ENCODE measurements at regions not wholly inside any gene's neighbourhood (a gene's known extent, or its start where the extent isn't known, plus 50 kb on each side); places are given as distances from the start of the nearest gene placed in this dataset.

- peak; percentile 20 for DNase-seq (ENCODE audit: low read depth, low spot score)
- CTCF ChIA-PET, result interaction anchor here (1.2 kb wide), 1 partner anchor 819 kb away, joined by 5 read pairs; no protein-coding TSS in a partner anchor
Measured at GRCh38 chr13:64819081-64819480, 2411.1 kb downstream of the PCDH9 start.

More at GRCh38 chr13:64819081-64819480, 2411.1 kb downstream of the PCDH9 start:
- H3K4me2 ChIP-seq (ENCODE audit: insufficient read depth, low read length), result no peak overlapping the region
- no peak overlapping the region for H3K27ac ChIP-seq (ENCODE audit: insufficient read depth, low read depth, low read length)
- H3K9me3 ChIP-seq (replicated peaks; ENCODE audit: control insufficient read depth, insufficient read depth, low read length), result no peaks in the 10 kb centered on the region
- intact Hi-C loops (cut with micrococcal nuclease) (loop anchor here (10.0 kb wide), 1 partner anchor 344 kb away; no protein-coding TSS in a partner anchor), dilution Hi-C loops (cut with MboI; ENCODE audit: extremely low pct_ligation_motif_present, low sequenced_read_pairs) (no loop called here)
- H3K36me3 ChIP-seq (ENCODE audit: control insufficient read depth in 2 of 2, extremely low read depth in 1 of 2, insufficient read depth in 2 of 2, low read length in 2 of 2), result no peaks in the 10 kb centered on the region
- H2AFZ ChIP-seq (ENCODE audit: low read depth, low read length), result no peak overlapping the region
- no peak for FAIRE-seq
- peaks cover 3% of the 10 kb centered on the region for H3K4me1 ChIP-seq (ENCODE audit: control insufficient read depth, extremely low read depth, insufficient read depth, low read length)
- no peak for TF ChIP-seq MYC (IDR thresholded peaks at IDR 0.05; ENCODE audit: low read depth, low read length)
- no peak for TF ChIP-seq EZH2 (IDR thresholded peaks at IDR 0.05; ENCODE audit: borderline replicate concordance, low read depth, low read length, severe bottlenecking)
- no peak for TF ChIP-seq FOS (IDR thresholded peaks at IDR 0.05; ENCODE audit: borderline replicate concordance, insufficient read depth, low read length)
- no peak for TF ChIP-seq POLR2A (IDR thresholded peaks at IDR 0.05; ENCODE audit: low read depth, low read length)
- no peak for TF ChIP-seq GATA2 (IDR thresholded peaks at IDR 0.05; ENCODE audit: insufficient read depth, insufficient read length, low read depth, low read length)
- TF ChIP-seq CTCF (IDR thresholded peaks at IDR 0.05; ENCODE audit: extremely low read depth in 1 of 2, insufficient read depth in 1 of 2, low read depth in 1 of 2, low read length in 2 of 2), result no peak
- TF ChIP-seq POLR2AphosphoS5 (IDR thresholded peaks at IDR 0.05; ENCODE audit: insufficient read depth, low read depth, low read length), result no peak
- no peak for TF ChIP-seq JUN (IDR thresholded peaks at IDR 0.05; ENCODE audit: borderline replicate concordance, insufficient read depth, insufficient read length, low read depth)
- no peak for TF ChIP-seq MAX (IDR thresholded peaks at IDR 0.05; ENCODE audit: insufficient read depth, insufficient read length)
- no TSS peak for BruUV-seq (replicated peaks)
- no peaks in the 10 kb centered on the region for H3K27me3 ChIP-seq (ENCODE audit: control insufficient read depth in 2 of 2, insufficient read depth in 2 of 2, low read length in 2 of 2)
- H3K9ac ChIP-seq (replicated peaks; ENCODE audit: extremely low read depth, insufficient read depth, low read length), result no peak overlapping the region
- H3K9me1 ChIP-seq (replicated peaks; ENCODE audit: control insufficient read depth, extremely low read depth, insufficient read depth, low read length), result no peaks in the 10 kb centered on the region
- POLR2A ChIA-PET, result no interaction called here
- H3K4me3 ChIP-seq (replicated peaks in 1 of 3; ENCODE audit: insufficient read depth in 1 of 3, low read depth in 1 of 3, low read length in 3 of 3), result no peak overlapping the region
- H4K20me1 ChIP-seq (replicated peaks; ENCODE audit: control insufficient read depth, extremely low read depth, insufficient read depth, low read length), result no peaks in the 10 kb centered on the region
- H3K79me2 ChIP-seq (ENCODE audit: control insufficient read depth, insufficient read depth, low read length), result no peaks in the 10 kb centered on the region

Measured in endothelial cell of umbilical vein (primary cell).